ENCODE measurements at regions not wholly inside any gene's neighbourhood (a gene's known extent, or its start where the extent isn't known, plus 50 kb on each side); places are given as distances from the start of the nearest gene placed in this dataset.

- H3K27me3 Mint-ChIP-seq, result no peaks in the 10 kb centered on the region
- H3K36me3 Mint-ChIP-seq (ENCODE audit: low read depth), result no peaks in the 10 kb centered on the region
- no peak overlapping the region for H3K4me3 Mint-ChIP-seq
- no peak for DNase-seq
- H3K4me1 Mint-ChIP-seq, result no peaks in the 10 kb centered on the region
- H3K9me3 Mint-ChIP-seq, result no peaks in the 10 kb centered on the region
- H3K27ac Mint-ChIP-seq, result no peak overlapping the region
- intact Hi-C loops (cut with micrococcal nuclease), result no loop called here
These were observed 137.3 kb upstream of the KIRREL3 start for GRCh38 chr11:127137771-127138280.

DNA sequence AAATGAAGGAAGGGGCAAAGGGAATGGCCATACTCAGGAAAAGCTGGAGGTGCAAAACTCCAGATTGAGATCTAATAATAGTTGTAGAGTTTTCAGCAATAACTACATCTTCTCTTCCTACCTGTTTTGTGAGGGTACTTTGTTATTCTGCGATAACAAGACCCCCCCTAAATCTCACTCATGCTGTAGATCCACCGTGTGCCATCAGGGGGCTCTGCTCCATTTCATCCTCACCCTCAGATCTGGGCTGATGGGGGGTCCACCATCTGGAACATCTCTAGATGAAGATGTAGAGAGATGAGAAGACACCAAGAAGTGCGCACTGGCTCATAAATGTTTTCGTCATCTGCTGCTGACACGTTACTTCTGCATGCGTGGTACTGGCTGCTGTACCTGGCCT, 135.9 kb upstream of the KIRREL3 start:
- DNase-seq, result no peak
- Mint-ChIP-seq H3K36me3 (ENCODE audit: low read depth) (no peaks in the 10 kb centered on the region), H3K9me3 (no peaks in the 10 kb centered on the region), H3K27ac (no peak overlapping the region), H3K27me3 (no peaks in the 10 kb centered on the region), H3K4me3 (no peak overlapping the region), H3K4me1 (no peaks in the 10 kb centered on the region)
- intact Hi-C loops (cut with micrococcal nuclease), result no loop called here

DNA sequence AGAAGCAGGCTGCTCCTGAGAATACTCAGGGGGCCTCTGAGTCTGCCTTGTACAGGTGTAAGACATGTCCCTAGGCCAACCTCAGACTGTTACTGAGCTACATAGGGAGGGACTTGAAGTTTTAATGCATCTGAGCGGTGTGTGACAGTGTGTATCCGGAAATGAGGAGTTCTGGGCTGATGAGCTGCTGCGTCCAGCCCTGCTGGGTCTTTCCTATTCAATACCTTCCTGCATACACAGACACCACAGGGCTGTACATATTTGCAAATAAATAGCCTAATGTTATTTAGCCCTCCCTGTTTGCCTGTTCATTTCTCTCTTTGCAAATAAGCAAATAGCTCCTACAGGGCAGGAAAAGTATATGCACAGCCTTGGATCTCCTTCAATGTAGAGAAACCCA, 134.7 kb upstream of the KIRREL3 start:
- Mint-ChIP-seq H3K4me3 (no peak overlapping the region), H3K27ac (no peak overlapping the region), H3K36me3 (ENCODE audit: low read depth) (no peaks in the 10 kb centered on the region), H3K27me3 (no peaks in the 10 kb centered on the region), H3K4me1 (no peaks in the 10 kb centered on the region), H3K9me3 (no peaks in the 10 kb centered on the region)
- intact Hi-C loops (cut with micrococcal nuclease), result no loop called here
- DNase-seq, result no peak

DNA sequence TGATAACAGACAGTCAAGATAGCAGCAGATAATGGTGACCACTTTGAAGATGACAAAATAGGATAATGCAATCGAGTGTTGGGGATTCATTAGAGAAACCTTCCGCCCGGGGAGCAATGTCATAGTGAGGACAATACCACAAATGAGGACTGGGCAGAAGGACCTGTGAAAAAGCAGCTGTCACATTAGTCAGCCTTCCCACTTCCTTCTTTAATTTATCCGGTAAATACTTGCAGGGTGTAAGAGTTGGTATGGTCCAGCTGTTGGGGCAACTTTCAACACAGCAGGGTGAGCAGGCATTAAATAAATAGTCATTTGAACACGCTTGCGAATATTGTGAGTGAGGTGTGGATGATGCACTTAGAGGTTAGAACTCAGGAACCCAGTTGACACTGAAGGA, 132.5 kb upstream of the KIRREL3 start:
- H3K9me3 Mint-ChIP-seq, result no peaks in the 10 kb centered on the region
- no peak overlapping the region for H3K27ac Mint-ChIP-seq
- H3K27me3 Mint-ChIP-seq, result no peaks in the 10 kb centered on the region
- no peaks in the 10 kb centered on the region for H3K4me1 Mint-ChIP-seq
- DNase-seq, result no peak
- H3K4me3 Mint-ChIP-seq, result no peak overlapping the region
- intact Hi-C loops (cut with micrococcal nuclease), result no loop called here
- H3K36me3 Mint-ChIP-seq (ENCODE audit: low read depth), result no peaks in the 10 kb centered on the region

DNA sequence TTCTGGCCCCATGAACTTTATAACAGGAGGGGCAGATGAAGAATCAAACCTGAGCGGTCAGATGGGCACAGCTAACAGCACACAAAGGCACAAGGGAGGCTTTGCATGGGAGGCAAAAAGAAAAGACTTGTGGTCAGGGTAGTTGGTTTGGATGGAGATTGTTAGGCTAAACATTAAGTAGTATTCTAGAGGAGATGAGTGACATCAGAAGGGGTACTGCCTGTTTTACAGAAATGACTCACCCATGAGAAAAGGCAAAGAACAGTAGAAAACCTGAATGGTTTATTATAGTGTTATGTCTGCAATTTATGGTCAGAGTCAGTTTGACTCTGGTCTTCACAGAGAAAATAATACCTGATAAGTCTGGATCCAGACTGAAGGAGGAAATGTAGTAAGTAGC, 129.8 kb upstream of the KIRREL3 start:
- H3K36me3 Mint-ChIP-seq (ENCODE audit: low read depth), result no peaks in the 10 kb centered on the region
- H3K27me3 Mint-ChIP-seq, result no peaks in the 10 kb centered on the region
- H3K4me3 Mint-ChIP-seq, result no peak overlapping the region
- H3K9me3 Mint-ChIP-seq, result no peaks in the 10 kb centered on the region
- no peak for DNase-seq
- intact Hi-C loops (cut with micrococcal nuclease), result no loop called here
- H3K4me1 Mint-ChIP-seq, result no peaks in the 10 kb centered on the region
- H3K27ac Mint-ChIP-seq, result no peak overlapping the region

- Mint-ChIP-seq H3K36me3 (ENCODE audit: low read depth) (no peaks in the 10 kb centered on the region), H3K27ac (no peak overlapping the region), H3K9me3 (no peaks in the 10 kb centered on the region), H3K27me3 (no peaks in the 10 kb centered on the region), H3K4me3 (no peak overlapping the region), H3K4me1 (no peaks in the 10 kb centered on the region)
- intact Hi-C loops (cut with micrococcal nuclease), result no loop called here
- no peak for DNase-seq
These were observed 126.4 kb upstream of the KIRREL3 start for GRCh38 chr11:127126986-127127385.

DNA sequence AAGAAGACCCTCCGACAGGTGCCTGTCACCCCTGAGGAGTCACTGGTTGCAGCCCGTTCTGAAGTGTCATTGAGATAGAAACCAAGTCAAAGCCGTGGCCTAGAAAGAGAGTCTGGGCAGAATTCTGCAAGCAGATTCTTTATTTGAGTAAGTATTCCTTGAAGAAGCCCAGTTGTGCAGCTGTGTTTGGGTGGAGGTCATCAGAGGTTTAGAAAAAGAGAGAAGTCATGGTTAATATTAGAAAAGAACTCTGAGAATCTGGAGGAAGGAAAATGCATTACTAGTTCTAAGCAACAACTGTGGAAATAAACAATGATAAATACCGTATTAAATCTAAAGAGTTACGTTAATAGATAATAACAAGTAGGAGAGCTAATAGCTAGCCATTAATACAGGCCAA, 118.8 kb upstream of the KIRREL3 start:
- H3K4me3 Mint-ChIP-seq, result no peak overlapping the region
- intact Hi-C loops (cut with micrococcal nuclease), result no loop called here
- H3K27me3 Mint-ChIP-seq, result no peaks in the 10 kb centered on the region
- H3K4me1 Mint-ChIP-seq, result no peaks in the 10 kb centered on the region
- H3K9me3 Mint-ChIP-seq, result no peaks in the 10 kb centered on the region
- no peak for DNase-seq
- no peak overlapping the region for H3K27ac Mint-ChIP-seq
- no peaks in the 10 kb centered on the region for H3K36me3 Mint-ChIP-seq (ENCODE audit: low read depth)

- Mint-ChIP-seq H3K4me1 (no peaks in the 10 kb centered on the region), H3K27me3 (no peaks in the 10 kb centered on the region), H3K4me3 (no peak overlapping the region), H3K36me3 (ENCODE audit: low read depth) (no peaks in the 10 kb centered on the region), H3K27ac (no peak overlapping the region), H3K9me3 (no peaks in the 10 kb centered on the region)
- intact Hi-C loops (cut with micrococcal nuclease), result no loop called here
- DNase-seq, result no peak
These were observed 118.2 kb upstream of the KIRREL3 start for GRCh38 chr11:127118811-127119210.

GRCh38 chr11:127117231-127117739, 116.7 kb upstream of the KIRREL3 start:
- no peaks in the 10 kb centered on the region for H3K9me3 Mint-ChIP-seq
- no peak overlapping the region for H3K27ac Mint-ChIP-seq
- H3K36me3 Mint-ChIP-seq (ENCODE audit: low read depth), result no peaks in the 10 kb centered on the region
- H3K4me1 Mint-ChIP-seq, result no peaks in the 10 kb centered on the region
- H3K4me3 Mint-ChIP-seq, result no peak overlapping the region
- intact Hi-C loops (cut with micrococcal nuclease), result no loop called here
- DNase-seq, result no peak
- H3K27me3 Mint-ChIP-seq, result no peaks in the 10 kb centered on the region

DNA sequence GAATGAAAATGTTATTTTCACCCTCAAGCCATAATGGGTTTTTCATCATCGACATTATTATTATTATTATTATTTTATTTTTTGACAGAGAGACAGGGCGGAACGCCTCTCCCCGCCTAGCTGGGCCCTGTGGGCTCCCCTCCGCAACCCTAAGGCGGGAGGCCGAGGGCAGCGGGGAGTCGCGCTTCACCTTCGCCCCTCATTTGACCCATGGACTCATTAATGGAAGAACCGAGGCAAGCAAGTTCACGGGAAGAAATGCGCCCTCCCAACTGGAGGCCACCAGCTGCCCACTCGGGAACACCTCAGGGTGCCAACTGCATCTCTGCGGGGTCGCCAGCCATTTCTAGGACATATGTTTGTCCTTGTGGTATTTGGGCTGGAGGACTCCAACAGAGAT, 115.3 kb upstream of the KIRREL3 start:
- no peaks in the 10 kb centered on the region for H3K9me3 Mint-ChIP-seq
- intact Hi-C loops (cut with micrococcal nuclease), result no loop called here
- no peak for DNase-seq
- no peaks in the 10 kb centered on the region for H3K36me3 Mint-ChIP-seq (ENCODE audit: low read depth)
- H3K4me3 Mint-ChIP-seq, result no peak overlapping the region
- no peak overlapping the region for H3K27ac Mint-ChIP-seq
- no peaks in the 10 kb centered on the region for H3K27me3 Mint-ChIP-seq
- H3K4me1 Mint-ChIP-seq, result no peaks in the 10 kb centered on the region

GRCh38 chr11:127114035-127114434, 113.5 kb upstream of the KIRREL3 start:
- H3K27me3 Mint-ChIP-seq, result no peaks in the 10 kb centered on the region
- no peaks in the 10 kb centered on the region for H3K4me1 Mint-ChIP-seq
- no peak overlapping the region for H3K4me3 Mint-ChIP-seq
- DNase-seq, result no peak
- H3K27ac Mint-ChIP-seq, result no peak overlapping the region
- intact Hi-C loops (cut with micrococcal nuclease), result no loop called here
- no peaks in the 10 kb centered on the region for H3K36me3 Mint-ChIP-seq (ENCODE audit: low read depth)
- no peaks in the 10 kb centered on the region for H3K9me3 Mint-ChIP-seq

- H3K4me3 Mint-ChIP-seq, result no peak overlapping the region
- H3K4me1 Mint-ChIP-seq, result no peaks in the 10 kb centered on the region
- intact Hi-C loops (cut with micrococcal nuclease), result no loop called here
- H3K27ac Mint-ChIP-seq, result no peak overlapping the region
- no peaks in the 10 kb centered on the region for H3K9me3 Mint-ChIP-seq
- no peaks in the 10 kb centered on the region for H3K27me3 Mint-ChIP-seq
- no peaks in the 10 kb centered on the region for H3K36me3 Mint-ChIP-seq (ENCODE audit: low read depth)
- DNase-seq, result no peak
These were observed 110.0 kb upstream of the KIRREL3 start for GRCh38 chr11:127110542-127110941.

DNA sequence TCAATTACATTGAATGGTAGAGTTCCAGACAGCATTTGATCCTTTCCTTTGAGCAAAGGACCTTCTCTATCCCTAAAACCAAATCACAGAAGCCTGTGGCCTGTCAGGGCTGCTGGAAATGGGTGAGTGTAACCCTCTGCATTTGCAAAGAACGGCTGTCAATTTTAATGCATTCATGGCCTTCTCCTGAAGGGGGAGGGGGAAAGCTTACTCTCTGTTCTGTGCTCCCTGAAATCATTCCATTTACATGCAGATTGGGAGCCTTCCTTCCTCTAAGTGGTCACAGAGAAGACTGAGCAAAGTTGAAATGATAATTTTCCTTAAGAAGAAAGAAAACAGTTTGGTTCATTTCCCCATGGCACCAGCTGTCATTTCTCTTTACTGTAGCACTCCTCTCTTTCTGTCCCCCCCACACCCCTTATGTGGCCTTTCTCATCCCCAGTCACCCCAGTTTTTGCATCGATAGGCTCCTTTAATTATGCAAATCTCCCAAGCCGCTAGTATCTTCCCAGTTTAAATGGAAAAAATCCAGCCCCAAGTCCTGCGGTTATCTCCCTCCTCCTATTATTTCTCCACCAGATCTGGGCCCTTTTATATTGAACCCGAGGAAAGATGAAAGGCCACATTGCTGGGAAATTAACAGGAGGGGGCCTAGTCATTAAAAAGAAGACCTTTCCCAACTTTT, 109.4 kb upstream of the KIRREL3 start:
- Mint-ChIP-seq H3K27ac (no peak overlapping the region), H3K4me3 (no peak overlapping the region), H3K4me1 (no peaks in the 10 kb centered on the region), H3K27me3 (no peaks in the 10 kb centered on the region), H3K36me3 (ENCODE audit: low read depth) (no peaks in the 10 kb centered on the region), H3K9me3 (no peaks in the 10 kb centered on the region)
- intact Hi-C loops (cut with micrococcal nuclease), result no loop called here
- DNase-seq, result no peak

GRCh38 chr11:127108838-127109237, 108.3 kb upstream of the KIRREL3 start:
- no peak overlapping the region for H3K4me3 Mint-ChIP-seq
- no peaks in the 10 kb centered on the region for H3K36me3 Mint-ChIP-seq (ENCODE audit: low read depth)

DNA sequence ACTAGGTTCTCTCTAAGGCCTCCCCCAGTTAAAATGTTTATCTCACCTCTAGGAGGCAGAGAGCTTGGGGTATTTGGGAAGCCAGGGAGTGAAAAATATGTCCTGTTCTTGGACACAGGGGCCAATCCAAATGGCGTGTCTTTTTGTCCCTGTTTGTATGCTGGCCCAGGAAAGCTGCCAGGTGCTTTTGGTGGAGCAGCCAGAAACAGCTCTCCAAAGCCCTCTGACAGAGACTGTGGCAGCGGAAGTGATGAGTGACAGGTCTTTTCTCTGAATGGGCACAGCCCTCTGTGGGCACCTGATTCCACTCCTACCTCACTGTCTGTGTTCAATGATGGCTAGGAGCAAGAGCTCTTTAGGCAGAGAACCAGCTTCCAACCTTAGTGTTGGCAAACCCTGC, 106.4 kb upstream of the KIRREL3 start:
- intact Hi-C loops (cut with micrococcal nuclease), result no loop called here
- no peaks in the 10 kb centered on the region for H3K9me3 Mint-ChIP-seq
- no peaks in the 10 kb centered on the region for H3K27me3 Mint-ChIP-seq
- no peak overlapping the region for H3K27ac Mint-ChIP-seq
- no peaks in the 10 kb centered on the region for H3K36me3 Mint-ChIP-seq (ENCODE audit: low read depth)
- no peaks in the 10 kb centered on the region for H3K4me1 Mint-ChIP-seq
- H3K4me3 Mint-ChIP-seq, result no peak overlapping the region
- DNase-seq, result no peak

More at GRCh38 chr11:127108838-127109237, 108.3 kb upstream of the KIRREL3 start:
- intact Hi-C loops (cut with micrococcal nuclease), result no loop called here
- H3K9me3 Mint-ChIP-seq, result no peaks in the 10 kb centered on the region
- H3K27me3 Mint-ChIP-seq, result no peaks in the 10 kb centered on the region
- no peaks in the 10 kb centered on the region for H3K4me1 Mint-ChIP-seq
- H3K27ac Mint-ChIP-seq, result no peak overlapping the region
- no peak for DNase-seq

Data from activated CD4-positive, alpha-beta T cell treated with anti-CD3 and anti-CD28 coated beads, Interleukin-2, amount 10 ng/mL, durations not matched to agents 24 days and 14 days (primary cell).